HG02678 (cell line): ENCODE measurements at regions not wholly inside any gene's neighbourhood (a gene's known extent, or its start where the extent isn't known, plus 50 kb on each side); places are given as distances from the start of the nearest gene placed in this dataset.
"Not testable (repeated sequence)": the region's sequence is repeated elsewhere in the genome, so short reads cannot be mapped to it uniquely, and the experiment has no call there.

Experiments
- ATAC-seq: cut with Tn5 transposase; IDR thresholded peaks from one replicate; pipeline ENCODE4 v1.9.1; 2021; ENCODE audit warnings: mild to moderate bottlenecking, moderate library complexity; ENCODE audit not compliant: unreplicated experiment

GRCh38 chr4:54403700-54404453 lies 174.8 kb downstream of the PDGFRA start:
- no peak for ATAC-seq

GRCh38 chr4:54409270-54409817 lies 180.3 kb downstream of the PDGFRA start:
- ATAC-seq = not testable (repeated sequence)

GRCh38 chr4:54414545-54414944 lies 185.5 kb downstream of the PDGFRA start:
- ATAC-seq = no peak

- ATAC-seq = no peak
Measured at GRCh38 chr4:54417476-54417875, 188.4 kb downstream of the PDGFRA start.

- no peak for ATAC-seq
Measured at GRCh38 chr4:54418468-54418867, 189.4 kb downstream of the PDGFRA start.

GRCh38 chr4:54423066-54423465 lies 194.0 kb downstream of the PDGFRA start:
- no peak for ATAC-seq

GRCh38 chr4:54427826-54428225 lies 198.7 kb downstream of the PDGFRA start:
- ATAC-seq = no peak

GRCh38 chr4:54428940-54429339 lies 199.8 kb downstream of the PDGFRA start:
- ATAC-seq = no peak

GRCh38 chr4:54433686-54434085 lies 204.6 kb downstream of the PDGFRA start:
- ATAC-seq = no peak

- no peak for ATAC-seq
Measured at GRCh38 chr4:54439831-54440243, 210.7 kb downstream of the PDGFRA start.

GRCh38 chr4:54440394-54441136 lies 211.5 kb downstream of the PDGFRA start:
- ATAC-seq = no peak

- no peak for ATAC-seq
Measured at GRCh38 chr4:54445866-54446265, 211.9 kb upstream of the KIT start.

GRCh38 chr4:54446581-54446980 lies 211.2 kb upstream of the KIT start:
- ATAC-seq = no peak

GRCh38 chr4:54447304-54447703 lies 210.5 kb upstream of the KIT start:
- ATAC-seq = no peak

- ATAC-seq = no peak
Measured at GRCh38 chr4:54449999-54450398, 207.8 kb upstream of the KIT start.

- ATAC-seq = not testable (repeated sequence)
Measured at GRCh38 chr4:54466960-54467359, 190.8 kb upstream of the KIT start.

GRCh38 chr4:54473077-54473545 lies 184.6 kb upstream of the KIT start:
- ATAC-seq = no peak

GRCh38 chr4:54473798-54474197 lies 184.0 kb upstream of the KIT start:
- ATAC-seq = no peak

- no peak for ATAC-seq
Measured at GRCh38 chr4:54475546-54475945, 182.2 kb upstream of the KIT start.

- no peak for ATAC-seq
Measured at GRCh38 chr4:54482529-54483200, 175.1 kb upstream of the KIT start.

- no peak for ATAC-seq
Measured at GRCh38 chr4:54484383-54484782, 173.4 kb upstream of the KIT start.
